NCI-H524 treated with DMSO at 0.1 percent for 48 hours (cell line): ENCODE measurements at regions not wholly inside any gene's neighbourhood (a gene's known extent, or its start where the extent isn't known, plus 50 kb on each side); places are given as distances from the start of the nearest gene placed in this dataset.

Experiments
- DNase-seq: peaks from one replicate; lab custom pipeline; 2025; lab: John Stamatoyannopoulos, UW

GRCh38 chr3:65112751-65113300 lies 425.0 kb upstream of the ADAMTS9 start:
- DNase-seq = no peak

GRCh38 chr3:65110661-65111060 lies 422.9 kb upstream of the ADAMTS9 start:
- no peak for DNase-seq

GRCh38 chr3:65109966-65110500 lies 422.2 kb upstream of the ADAMTS9 start:
- no peak for DNase-seq

GRCh38 chr3:65107174-65107573 lies 419.4 kb upstream of the ADAMTS9 start:
- DNase-seq = no peak

- DNase-seq = no peak
These were observed 413.6 kb upstream of the ADAMTS9 start for GRCh38 chr3:65101450-65101849.

- DNase-seq = no peak
These were observed 410.6 kb upstream of the ADAMTS9 start for GRCh38 chr3:65098400-65098799.

- DNase-seq = no peak
These were observed 408.4 kb upstream of the ADAMTS9 start for GRCh38 chr3:65096110-65096745.

GRCh38 chr3:65094723-65095122 lies 406.9 kb upstream of the ADAMTS9 start:
- no peak for DNase-seq

GRCh38 chr3:65093641-65094040 lies 405.8 kb upstream of the ADAMTS9 start:
- DNase-seq = no peak

- no peak for DNase-seq
These were observed 403.8 kb upstream of the ADAMTS9 start for GRCh38 chr3:65091565-65091964.

- no peak for DNase-seq
These were observed 395.4 kb upstream of the ADAMTS9 start for GRCh38 chr3:65083240-65083639.

- no peak for DNase-seq
These were observed 393.7 kb upstream of the ADAMTS9 start for GRCh38 chr3:65081536-65081935.

- no peak for DNase-seq
These were observed 392.6 kb upstream of the ADAMTS9 start for GRCh38 chr3:65080432-65080831.

GRCh38 chr3:65079560-65079959 lies 391.8 kb upstream of the ADAMTS9 start:
- no peak for DNase-seq

GRCh38 chr3:65078748-65079147 lies 390.9 kb upstream of the ADAMTS9 start:
- no peak for DNase-seq

GRCh38 chr3:65077124-65077523 lies 389.3 kb upstream of the ADAMTS9 start:
- DNase-seq = no peak

- DNase-seq = no peak
These were observed 383.2 kb upstream of the ADAMTS9 start for GRCh38 chr3:65070968-65071367.

GRCh38 chr3:65060904-65061303 lies 373.1 kb upstream of the ADAMTS9 start:
- DNase-seq = no peak

- no peak for DNase-seq
These were observed 364.3 kb upstream of the ADAMTS9 start for GRCh38 chr3:65052101-65052500.

- DNase-seq = no peak
These were observed 360.4 kb upstream of the ADAMTS9 start for GRCh38 chr3:65048151-65048550.

- no peak for DNase-seq
These were observed 357.3 kb upstream of the ADAMTS9 start for GRCh38 chr3:65045138-65045537.

- no peak for DNase-seq
These were observed 356.6 kb upstream of the ADAMTS9 start for GRCh38 chr3:65044401-65044800.

GRCh38 chr3:65042675-65043074 lies 354.9 kb upstream of the ADAMTS9 start:
- DNase-seq = no peak

- DNase-seq = no peak
These were observed 352.0 kb upstream of the ADAMTS9 start for GRCh38 chr3:65039754-65040210.
